Heart right ventricle (tissue), 16 donors: ENCODE measurements at regions not wholly inside any gene's neighbourhood (a gene's known extent, or its start where the extent isn't known, plus 50 kb on each side); places are given as distances from the start of the nearest gene placed in this dataset.
"Not testable (repeated sequence)": the region's sequence is repeated elsewhere in the genome, so short reads cannot be mapped to it uniquely, and the experiment has no call there.

Experiments
- ATAC-seq, 8 donors: fragments of 200-7000 bp; cut with Tn5 transposase; one replicate each; pipeline ENCODE4 v1.9.1; 2020; ENCODE audit warnings: mild to moderate bottlenecking in 8 of 8, moderate library complexity in 8 of 8, moderate number of reproducible peaks in 1 of 8
- DNase-seq, 2 donors: peaks; one replicate each; pipeline ENCODE4 v3.0.0-alpha.2; 2020
- H3K27ac ChIP-seq, 10 donors: fragments of 200-600 bp; sonication (generic) in 2 of 10; one replicate each; pipeline versions ENCODE4 v1.5.0 to v1.8.0; 2020 to 2022; ENCODE audit warnings: mild to moderate bottlenecking in 3 of 10
- H3K27me3 ChIP-seq, 7 donors: fragments of 200-600 bp; one replicate each; pipeline ENCODE4 v1.8.0; 2021 to 2022; ENCODE audit warnings: mild to moderate bottlenecking in 2 of 7
- H3K36me3 ChIP-seq, 9 donors: fragments of 200-600 bp; sonication (generic) in 1 of 9; one replicate each; pipeline versions ENCODE4 v1.5.0 to v1.8.0; 2020 to 2022; ENCODE audit warnings: mild to moderate bottlenecking in 2 of 9
- H3K4me1 ChIP-seq, 9 donors: fragments of 200-600 bp; sonication (generic) in 1 of 9; one replicate each; pipeline versions ENCODE4 v1.5.0 to v1.8.0; 2020 to 2022; ENCODE audit warnings: mild to moderate bottlenecking in 4 of 9
- H3K4me3 ChIP-seq, 10 donors: fragments of 200-600 bp; sonication (generic) in 2 of 10; one replicate each; pipeline versions ENCODE4 v1.5.0 to v1.8.0; 2020 to 2022; ENCODE audit warnings: mild to moderate bottlenecking in 7 of 10, moderate library complexity in 2 of 10
- H3K9me3 ChIP-seq, 11 donors: fragments of 200-600 bp in 10 of 11; sonication (generic) in 2 of 11; one replicate each; pipeline versions ENCODE4 v1.5.0 to v1.8.0; 2013 to 2022; ENCODE audit warnings: mild to moderate bottlenecking in 2 of 11, control low read depth in 1 of 11, moderate library complexity in 1 of 11
- WGBS, 2 donors: extraction: QIAGEN DNeasy Blood & Tissue Kit; methylation state at CpG; one replicate each; pipeline ENCODE4 v1.1.7; 2013; ENCODE audit warnings: inconsistent platforms in 1 of 2; 5-methylcytosine and 5-hydroxymethylcytosine counted together
- intact Hi-C, 10 donors: fragments of 100-400 bp; cut with DNase I; formaldehyde crosslinking; loops; one replicate each; pipeline versions ENCODE4 v1.11.1 to v1.14.2; 2022
- TF ChIP-seq, protein P1 (sequence below), 9 donors: fragments of 200-600 bp; sonication (generic) in 2 of 9; IDR thresholded peaks; one replicate each; pipeline versions ENCODE4 v1.5.0 to v1.8.0; 2021 to 2022; ENCODE audit warnings: antibody characterized with exemption in 9 of 9, mild to moderate bottlenecking in 5 of 9, moderate library complexity in 1 of 9
- donor health status: Arrhythmogenic right ventricular cardiomyopathy.
- donor health status: ischemic (EF 13 %, LVEDD 7.1; RV severe dilation, severe dysfunction).
- donor health status: healthy with polysubstance abuse.
- donor health status: DM: no; HTN: yes; CAD: no.
- donor health status: DM: no; HTN: no; CAD: no.
- donor health status: ischemic (EF 25% LVEDD 6.9; RV normal size, moderate dysfunction).
- donor health status: ischemic (EF 25% LVEDD 5.7; RV mildly dilated, moderate dysfunction).
- donor health status: healthy.
- donor health status: DM: yes; HTN: yes; CAD: no.
- donor health status: Ischemic cardiomyopathy.
- donor health status: ischemic (EF 35%, LVEDD 5.7; RV mildly dilated, moderate dysfunction).
- donor health status: nonischemic (EF 11% LVEDD 7.7; RV severe dilation, severe dysfunction).
- donor health status: DM: yes; HTN: yes; CAD: no.
- donor health status: PGD.
- donor health status: ischemic (EF 29% LVEDD 5.4; RV normal size, mild dysfunction).
- donor health status: nonischemic (EF 23%, LVEDD 6.1; RV moderate dilation, normal function).

DNA sequence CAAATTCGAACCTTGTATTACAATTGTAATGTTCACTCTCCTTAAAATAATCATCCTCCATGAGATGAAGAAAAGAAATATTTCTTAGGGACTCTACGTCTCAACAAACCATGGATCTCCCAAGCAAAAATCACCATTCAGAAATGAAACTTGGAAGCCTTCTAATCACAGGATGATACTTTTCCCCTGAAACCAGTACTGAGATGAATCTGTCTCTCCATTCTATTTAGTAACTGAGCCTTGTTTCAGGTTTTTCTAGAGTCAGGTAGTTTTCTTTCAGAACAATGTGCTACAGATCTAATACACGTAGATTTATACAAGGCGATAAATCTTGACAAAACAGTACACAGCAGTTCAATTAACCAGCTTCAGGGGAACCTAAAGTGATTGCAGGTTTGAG, 660.1 kb upstream of the CBLB start:
- WGBS, 2 donors: 89 to 91% methylated on average over 4 of the region's 4 CpGs
- intact Hi-C loops: no loop called here
- Histone ChIP-seq H3K27ac (no peak overlapping the region), H3K9me3 (peaks cover 0 to 12% (median 0%) of the 10 kb centered on the region in 11 donors), H3K4me1 (no peaks in the 10 kb centered on the region), H3K4me3 (no peak overlapping the region), H3K27me3 (no peaks in the 10 kb centered on the region), H3K36me3 (no peaks in the 10 kb centered on the region)
- no peak for DNase-seq
- no peak for ATAC-seq
- TF ChIP-seq, protein P1, sequence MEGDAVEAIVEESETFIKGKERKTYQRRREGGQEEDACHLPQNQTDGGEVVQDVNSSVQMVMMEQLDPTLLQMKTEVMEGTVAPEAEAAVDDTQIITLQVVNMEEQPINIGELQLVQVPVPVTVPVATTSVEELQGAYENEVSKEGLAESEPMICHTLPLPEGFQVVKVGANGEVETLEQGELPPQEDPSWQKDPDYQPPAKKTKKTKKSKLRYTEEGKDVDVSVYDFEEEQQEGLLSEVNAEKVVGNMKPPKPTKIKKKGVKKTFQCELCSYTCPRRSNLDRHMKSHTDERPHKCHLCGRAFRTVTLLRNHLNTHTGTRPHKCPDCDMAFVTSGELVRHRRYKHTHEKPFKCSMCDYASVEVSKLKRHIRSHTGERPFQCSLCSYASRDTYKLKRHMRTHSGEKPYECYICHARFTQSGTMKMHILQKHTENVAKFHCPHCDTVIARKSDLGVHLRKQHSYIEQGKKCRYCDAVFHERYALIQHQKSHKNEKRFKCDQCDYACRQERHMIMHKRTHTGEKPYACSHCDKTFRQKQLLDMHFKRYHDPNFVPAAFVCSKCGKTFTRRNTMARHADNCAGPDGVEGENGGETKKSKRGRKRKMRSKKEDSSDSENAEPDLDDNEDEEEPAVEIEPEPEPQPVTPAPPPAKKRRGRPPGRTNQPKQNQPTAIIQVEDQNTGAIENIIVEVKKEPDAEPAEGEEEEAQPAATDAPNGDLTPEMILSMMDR (IDR thresholded peaks at IDR 0.05): no peak

DNA sequence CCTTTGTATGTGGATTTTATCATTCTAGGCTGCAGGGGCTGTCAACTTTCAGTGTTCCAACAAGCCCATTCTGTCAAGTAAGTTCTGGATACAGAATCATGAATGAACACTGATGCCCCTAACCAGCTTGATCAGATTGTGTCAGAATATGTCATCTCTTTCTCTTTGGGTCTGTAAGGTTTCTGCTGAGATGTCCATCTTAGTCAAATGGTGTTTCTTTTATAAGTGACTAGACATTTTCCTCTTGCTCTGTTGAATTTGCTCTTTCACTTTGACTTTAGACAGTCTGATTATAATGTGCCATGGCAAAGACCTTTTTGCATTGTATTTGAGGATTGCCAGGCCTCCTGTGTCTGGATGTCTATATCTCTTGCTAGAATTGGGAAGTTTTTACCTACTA, 660.9 kb upstream of the CBLB start:
- DNase-seq: no peak
- H3K27ac ChIP-seq: no peak overlapping the region
- intact Hi-C loops: no loop called here
- H3K4me1 ChIP-seq: no peaks in the 10 kb centered on the region
- H3K9me3 ChIP-seq: peaks cover 0 to 12% (median 0%) of the 10 kb centered on the region in 11 donors
- H3K4me3 ChIP-seq: no peak overlapping the region
- no peaks in the 10 kb centered on the region for H3K27me3 ChIP-seq
- TF ChIP-seq, protein P1 (IDR thresholded peaks at IDR 0.05): no peak
- no peaks in the 10 kb centered on the region for H3K36me3 ChIP-seq
- no peak for ATAC-seq

DNA sequence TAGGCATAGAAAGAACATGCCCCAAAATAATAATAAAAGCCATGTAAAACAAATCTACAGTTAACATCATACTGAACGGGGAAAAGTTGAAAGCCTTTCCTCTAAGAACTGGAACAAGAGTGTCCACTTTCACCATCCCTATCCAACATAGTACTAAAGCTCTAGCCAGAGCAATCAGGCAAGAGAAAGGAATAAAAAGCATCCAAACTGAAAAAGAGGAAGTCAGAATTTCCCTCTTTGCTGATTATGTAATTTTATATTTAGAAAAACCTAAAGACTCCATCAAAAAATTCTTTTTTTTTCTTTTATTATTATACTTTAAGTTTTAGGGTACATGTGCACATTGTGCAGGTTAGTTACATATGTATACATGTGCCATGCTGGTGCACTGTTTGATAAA, 661.6 kb upstream of the CBLB start:
- ATAC-seq (no peak), DNase-seq (no peak)
- Histone ChIP-seq H3K4me3 (no peak overlapping the region), H3K4me1 (no peaks in the 10 kb centered on the region), H3K27me3 (no peaks in the 10 kb centered on the region), H3K36me3 (no peaks in the 10 kb centered on the region), H3K27ac (no peak overlapping the region), H3K9me3 (peaks cover 0 to 12% (median 0%) of the 10 kb centered on the region in 11 donors)
- intact Hi-C loops: no loop called here
- WGBS, 2 donors: 85 to 97% methylated on average over 1 of the region's 1 CpG
- TF ChIP-seq, protein P1 (IDR thresholded peaks at IDR 0.05): no peak

DNA sequence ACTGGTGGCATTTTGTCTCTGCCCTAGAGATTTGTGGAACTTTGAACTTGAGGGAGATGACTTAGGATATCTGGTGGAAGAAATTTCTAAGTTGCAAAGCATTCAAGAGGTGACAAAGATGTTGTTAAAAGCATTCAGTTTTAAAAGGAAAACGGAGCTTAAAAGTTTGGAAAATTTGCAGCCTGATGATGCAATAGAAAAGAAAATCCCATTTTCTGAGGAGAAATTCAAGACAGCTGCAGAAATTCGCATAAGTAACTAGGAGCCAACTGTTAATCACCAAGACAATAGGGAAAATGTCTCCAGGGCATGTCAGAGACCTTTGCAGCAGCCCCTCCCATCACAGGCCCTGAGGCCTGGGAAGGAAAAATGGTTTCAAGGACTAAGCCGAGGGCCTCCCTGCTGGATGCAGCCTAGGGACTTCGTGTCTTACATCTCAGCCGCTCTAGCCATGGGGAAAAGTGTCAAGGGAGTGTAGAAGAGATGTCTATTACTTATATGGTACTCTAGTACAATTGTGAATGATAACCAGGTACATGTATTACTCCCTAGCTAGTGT, 663.0 kb upstream of the CBLB start:
- H3K36me3 ChIP-seq, H3K27ac ChIP-seq, ATAC-seq, DNase-seq, H3K4me3 ChIP-seq, H3K27me3 ChIP-seq, intact Hi-C loops, H3K4me1 ChIP-seq: not testable (repeated sequence)
- 77 to 87% methylated on average over 5 of the region's 5 CpGs for WGBS, 2 donors
- peaks cover 0 to 14% (median 0%) of the 10 kb centered on the region in 11 donors for H3K9me3 ChIP-seq

DNA sequence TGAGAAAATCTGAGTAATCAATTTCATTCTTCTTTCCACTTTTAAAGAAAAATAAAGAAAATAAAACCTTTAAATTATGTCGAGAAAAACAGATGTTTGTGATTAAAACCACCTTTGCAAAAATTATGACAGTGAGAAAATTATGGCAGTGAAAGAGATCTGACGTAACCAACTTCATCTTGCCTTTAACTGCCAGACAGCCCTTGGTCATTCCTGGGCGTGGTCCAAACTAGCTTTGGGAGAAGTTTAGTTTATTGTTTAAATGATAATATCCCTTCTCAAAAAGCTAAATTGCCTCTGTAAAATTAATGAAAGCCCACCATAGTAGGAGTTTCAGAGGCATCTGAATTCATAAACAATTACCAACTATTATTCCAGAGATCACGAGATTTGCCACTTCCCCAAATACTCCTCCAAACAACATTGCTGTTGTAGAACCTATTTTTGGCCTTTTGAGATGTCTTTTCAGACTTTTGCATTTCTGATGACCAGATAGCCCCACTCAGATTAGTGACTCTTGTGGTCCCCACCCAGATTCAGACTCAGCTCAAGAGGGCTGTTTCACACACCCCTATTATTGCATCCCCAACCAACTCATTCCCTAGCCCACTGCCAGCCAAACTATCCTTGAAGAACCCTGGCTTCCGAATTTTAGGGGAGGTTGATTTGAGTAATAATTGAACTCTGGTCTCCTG, 664.4 kb upstream of the CBLB start:
- TF ChIP-seq, protein P1 (IDR thresholded peaks at IDR 0.05): no peak
- DNase-seq (no peak), ATAC-seq (no peak)
- Histone ChIP-seq H3K9me3 (peaks cover 0 to 16% (median 0%) of the 10 kb centered on the region in 11 donors), H3K4me1 (no peaks in the 10 kb centered on the region), H3K36me3 (no peaks in the 10 kb centered on the region), H3K27me3 (no peaks in the 10 kb centered on the region), H3K27ac (no peak overlapping the region), H3K4me3 (no peak overlapping the region)
- intact Hi-C loops: no loop called here
- 75 to 82% methylated on average over 5 of the region's 5 CpGs for WGBS, 2 donors
